PC-9 (cell line): ENCODE measurements at regions not wholly inside any gene's neighbourhood (a gene's known extent, or its start where the extent isn't known, plus 50 kb on each side); places are given as distances from the start of the nearest gene placed in this dataset.

Experiments
- BruUV-seq: library from RNA; stranded (reverse); fragments of 400-500 nt; replicated peaks from 2 replicates; lab custom pipeline; 2021; lab: Mats Ljungman, UMichigan
- CTCF ChIA-PET: fragments of 300-600 bp; sonication (Branson Sonifier 250); formaldehyde crosslinking; loops from one replicate; lab custom pipeline; 2022; ENCODE audit warnings: antibody characterized with exemption; lab: Charles Lee
- POLR2A ChIA-PET: fragments of 300-600 bp; sonication (Branson Sonifier 250); formaldehyde crosslinking; loops from one replicate; lab custom pipeline; 2022; ENCODE audit warnings: antibody characterized with exemption; ENCODE audit not compliant: unreplicated experiment; lab: Charles Lee
- DNase-seq, 2 experiments: peaks; one replicate each; pipeline versions ENCODE4 v3.0.0 to v3.0.0-alpha.2; 2015 to 2022; ENCODE audit warnings: mixed read lengths in 1 of 2
- H2AFZ ChIP-seq: fragments of 200-600 bp; sonication (generic); 2 replicates; pipeline ENCODE4 v1.8.1; 2017; ENCODE audit warnings: antibody characterized with exemption
- H3F3A ChIP-seq: fragments of 200-600 bp; sonication (generic); 2 replicates; pipeline ENCODE4 v1.8.1; 2017; ENCODE audit warnings: antibody characterized with exemption, mild to moderate bottlenecking, low read depth; ENCODE audit not compliant: insufficient read depth
- H3K27ac ChIP-seq: fragments of 200-600 bp; sonication (generic); 2 replicates; pipeline ENCODE4 v1.6.1; 2016; ENCODE audit warnings: mixed run types
- H3K27me3 ChIP-seq: fragments of 200-600 bp; sonication (generic); 2 replicates; pipeline ENCODE4 v1.6.1; 2016; ENCODE audit warnings: low read depth, mixed run types; ENCODE audit not compliant: insufficient read depth
- H3K36me3 ChIP-seq: fragments of 200-600 bp; sonication (generic); 2 replicates; pipeline ENCODE4 v1.6.1; 2016; ENCODE audit warnings: low read depth, mixed run types
- H3K4me1 ChIP-seq: fragments of 200-600 bp; sonication (generic); replicated peaks from 2 replicates; pipeline ENCODE4 v1.6.1; 2016; ENCODE audit warnings: mixed run types; ENCODE audit not compliant: insufficient read depth
- H3K4me2 ChIP-seq: fragments of 200-600 bp; sonication (generic); 2 replicates; pipeline ENCODE4 v1.6.1; 2017; ENCODE audit warnings: mixed run types
- H3K4me3 ChIP-seq: fragments of 200-600 bp; sonication (generic); 2 replicates; pipeline ENCODE4 v1.6.1; 2016; ENCODE audit warnings: mixed run types
- H3K79me2 ChIP-seq: fragments of 200-600 bp; sonication (generic); 2 replicates; pipeline ENCODE4 v1.6.1; 2017; ENCODE audit warnings: low read depth, mixed run types
- H3K9me2 ChIP-seq: fragments of 200-600 bp; sonication (generic); 2 replicates; pipeline ENCODE4 v1.8.1; 2017; ENCODE audit warnings: mild to moderate bottlenecking; ENCODE audit not compliant: insufficient read depth
- H3K9me3 ChIP-seq: fragments of 200-600 bp; sonication (generic); 2 replicates; pipeline ENCODE4 v1.8.1; 2016; ENCODE audit warnings: low read depth; ENCODE audit not compliant: insufficient read depth
- H4K20me1 ChIP-seq: fragments of 200-600 bp; sonication (generic); 2 replicates; pipeline ENCODE4 v1.8.1; 2017; ENCODE audit not compliant: insufficient read depth
- EZH2 ChIP-seq: fragments of 200-600 bp; sonication (generic); IDR thresholded peaks from 2 replicates; pipeline ENCODE4 v1.8.0; 2017; ENCODE audit warnings: antibody characterized with exemption, low read depth
- intact Hi-C: fragments of 100-400 bp; cut with micrococcal nuclease; formaldehyde crosslinking; loops from one replicate; pipeline ENCODE4 v1.10.0; 2022; ENCODE audit not compliant: unreplicated experiment
- TF ChIP-seq, protein P1 (sequence below): fragments of 200-600 bp; sonication (generic); conservative IDR thresholded peaks from 2 replicates; pipeline ENCODE4 v1.6.1; 2017; ENCODE audit warnings: mixed run types, antibody characterized with exemption, mild to moderate bottlenecking, moderate library complexity

DNA sequence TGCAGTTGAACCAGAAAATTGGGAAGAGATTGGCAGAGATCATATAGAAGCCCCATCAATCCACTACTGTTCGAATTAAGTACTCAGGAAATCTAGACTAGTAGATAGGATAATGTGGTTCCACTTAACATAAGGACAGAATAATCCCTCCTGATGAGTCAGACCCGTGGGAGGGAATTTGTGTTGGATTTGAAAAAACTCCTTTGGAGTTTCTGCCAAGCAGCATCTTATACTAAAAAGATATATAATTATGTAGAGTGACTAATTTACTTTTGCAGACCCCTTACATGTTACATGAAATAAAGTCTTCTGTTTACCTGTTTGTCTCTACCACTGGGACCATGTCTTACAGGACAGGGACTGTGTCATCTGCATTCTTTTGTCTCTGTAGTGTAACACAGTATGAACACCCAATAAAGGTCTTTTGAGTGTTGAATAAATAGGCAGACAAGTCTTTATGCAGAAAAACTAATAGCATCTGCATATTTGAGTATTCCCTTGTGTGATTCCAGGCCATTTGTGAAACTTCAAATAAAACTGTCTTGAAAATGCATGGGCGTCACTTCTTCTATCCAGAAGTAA, 122.6 kb upstream of the DNAJC10 start:
- Histone ChIP-seq H2AFZ (no peak overlapping the region), H3K79me2 (no peaks in the 10 kb centered on the region), H3K4me3 (no peak overlapping the region), H3K9me3 (no peaks in the 10 kb centered on the region), H3F3A (no peaks in the 10 kb centered on the region), H3K27me3 (no peaks in the 10 kb centered on the region), H3K4me2 (no peak overlapping the region), H4K20me1 (no peaks in the 10 kb centered on the region), H3K4me1 (no peaks in the 10 kb centered on the region), H3K9me2 (no peaks in the 10 kb centered on the region), H3K36me3 (no peaks in the 10 kb centered on the region), H3K27ac (no peak overlapping the region)
- no TSS peak for BruUV-seq
- TF ChIP-seq EZH2, result no peak
- TF ChIP-seq, protein P1, sequence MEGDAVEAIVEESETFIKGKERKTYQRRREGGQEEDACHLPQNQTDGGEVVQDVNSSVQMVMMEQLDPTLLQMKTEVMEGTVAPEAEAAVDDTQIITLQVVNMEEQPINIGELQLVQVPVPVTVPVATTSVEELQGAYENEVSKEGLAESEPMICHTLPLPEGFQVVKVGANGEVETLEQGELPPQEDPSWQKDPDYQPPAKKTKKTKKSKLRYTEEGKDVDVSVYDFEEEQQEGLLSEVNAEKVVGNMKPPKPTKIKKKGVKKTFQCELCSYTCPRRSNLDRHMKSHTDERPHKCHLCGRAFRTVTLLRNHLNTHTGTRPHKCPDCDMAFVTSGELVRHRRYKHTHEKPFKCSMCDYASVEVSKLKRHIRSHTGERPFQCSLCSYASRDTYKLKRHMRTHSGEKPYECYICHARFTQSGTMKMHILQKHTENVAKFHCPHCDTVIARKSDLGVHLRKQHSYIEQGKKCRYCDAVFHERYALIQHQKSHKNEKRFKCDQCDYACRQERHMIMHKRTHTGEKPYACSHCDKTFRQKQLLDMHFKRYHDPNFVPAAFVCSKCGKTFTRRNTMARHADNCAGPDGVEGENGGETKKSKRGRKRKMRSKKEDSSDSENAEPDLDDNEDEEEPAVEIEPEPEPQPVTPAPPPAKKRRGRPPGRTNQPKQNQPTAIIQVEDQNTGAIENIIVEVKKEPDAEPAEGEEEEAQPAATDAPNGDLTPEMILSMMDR, result no peak
- CTCF ChIA-PET, result no interaction called here
- intact Hi-C loops, result no loop called here
- DNase-seq, result no peak
- POLR2A ChIA-PET, result interaction anchor here (0.6 kb wide), 1 partner anchor 23 kb away, joined by 4 read pairs; no protein-coding TSS in a partner anchor

DNA sequence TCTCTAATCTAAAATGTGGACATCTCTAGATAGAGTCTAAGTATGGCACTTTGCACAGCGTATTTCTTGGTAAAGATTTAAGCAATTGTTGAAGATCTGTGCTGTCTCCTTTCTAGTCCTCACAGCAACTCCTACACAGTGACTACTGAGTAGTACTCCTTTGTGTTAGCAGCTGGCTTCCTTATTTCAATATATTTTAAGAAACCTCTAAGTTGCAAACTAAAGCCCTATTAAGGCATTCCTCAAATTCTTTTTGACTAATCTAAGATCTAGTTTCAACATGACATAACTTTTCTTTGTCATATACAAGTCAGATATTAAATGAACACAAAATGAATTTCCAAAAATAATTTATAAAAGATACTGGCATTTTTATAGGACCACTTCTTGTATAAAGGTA, 121.8 kb upstream of the DNAJC10 start:
- H3K9me2 ChIP-seq, result no peaks in the 10 kb centered on the region
- H3K79me2 ChIP-seq, result no peaks in the 10 kb centered on the region
- H4K20me1 ChIP-seq, result no peaks in the 10 kb centered on the region
- peak in 1 of 2 experiments; percentile 46 for DNase-seq
- no peak overlapping the region for H2AFZ ChIP-seq
- H3K27ac ChIP-seq, result no peak overlapping the region
- CTCF ChIA-PET, result no interaction called here
- no peak overlapping the region for H3K4me3 ChIP-seq
- POLR2A ChIA-PET, result interaction anchor here (0.6 kb wide), 1 partner anchor 23 kb away, joined by 4 read pairs; no protein-coding TSS in a partner anchor
- no peaks in the 10 kb centered on the region for H3K36me3 ChIP-seq
- no peaks in the 10 kb centered on the region for H3K9me3 ChIP-seq
- H3K4me2 ChIP-seq, result no peak overlapping the region
- no peaks in the 10 kb centered on the region for H3K4me1 ChIP-seq
- TF ChIP-seq EZH2, result no peak
- TF ChIP-seq, protein P1, result no peak
- no peaks in the 10 kb centered on the region for H3K27me3 ChIP-seq
- BruUV-seq, result no TSS peak
- H3F3A ChIP-seq, result no peaks in the 10 kb centered on the region
- intact Hi-C loops, result no loop called here

DNA sequence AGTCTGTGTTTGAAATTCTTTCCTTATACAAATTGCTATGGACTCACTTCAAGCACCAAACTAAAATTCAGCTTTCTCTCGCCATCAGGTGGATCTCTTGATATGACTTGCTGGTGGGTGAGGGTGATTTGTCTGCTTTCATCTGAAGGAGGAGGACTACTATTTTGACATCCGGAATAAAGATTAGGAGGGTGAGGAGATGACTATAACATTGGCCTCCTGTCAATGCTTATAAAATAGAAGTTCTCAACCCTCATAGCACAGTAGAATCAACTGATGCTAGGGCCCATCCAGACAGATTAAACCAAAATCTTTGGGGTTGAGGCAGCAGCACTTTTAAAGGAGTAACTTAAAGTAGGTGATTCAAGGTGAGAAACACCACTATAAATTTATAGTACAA, 120.4 kb upstream of the DNAJC10 start:
- H4K20me1 ChIP-seq, result no peaks in the 10 kb centered on the region
- no peak overlapping the region for H3K27ac ChIP-seq
- H3K79me2 ChIP-seq, result no peaks in the 10 kb centered on the region
- no peak overlapping the region for H3K4me2 ChIP-seq
- H3F3A ChIP-seq, result no peaks in the 10 kb centered on the region
- no peak for TF ChIP-seq EZH2
- TF ChIP-seq, protein P1, result no peak
- H3K9me3 ChIP-seq, result no peaks in the 10 kb centered on the region
- H2AFZ ChIP-seq, result no peak overlapping the region
- DNase-seq, result no peak
- H3K9me2 ChIP-seq, result no peaks in the 10 kb centered on the region
- H3K27me3 ChIP-seq, result no peaks in the 10 kb centered on the region
- no peaks in the 10 kb centered on the region for H3K36me3 ChIP-seq
- BruUV-seq, result no TSS peak
- ChIA-PET CTCF (no interaction called here), POLR2A (no interaction called here)
- no peaks in the 10 kb centered on the region for H3K4me1 ChIP-seq
- intact Hi-C loops, result no loop called here
- H3K4me3 ChIP-seq, result no peak overlapping the region
